A673 (cell line): ENCODE measurements at regions not wholly inside any gene's neighbourhood (a gene's known extent, or its start where the extent isn't known, plus 50 kb on each side); places are given as distances from the start of the nearest gene placed in this dataset.

ENCODE experiments used
- BruUV-seq: library from RNA; stranded (reverse); fragments of 400-500 nt; replicated peaks from 2 replicates; lab custom pipeline; 2021; lab: Mats Ljungman, UMichigan
- CTCF ChIA-PET: fragments of 300-600 bp; sonication (Branson Sonifier 250); formaldehyde crosslinking; loops from one replicate; lab custom pipeline; 2022; ENCODE audit warnings: antibody characterized with exemption; lab: Charles Lee
- POLR2A ChIA-PET: fragments of 300-600 bp; sonication (Branson Sonifier 250); formaldehyde crosslinking; loops from one replicate; lab custom pipeline; 2022; ENCODE audit warnings: antibody characterized with exemption; ENCODE audit not compliant: low non-redundant PET; lab: Charles Lee
- DNase-seq: peaks from one replicate; pipeline ENCODE4 v3.0.0-alpha.2; 2015; ENCODE audit warnings: low spot score
- H3K27ac ChIP-seq: fragments of 200-600 bp; sonication (generic); 2 replicates; pipeline ENCODE4 v1.5.1; 2016; ENCODE audit warnings: mixed run types, low read depth, mild to moderate bottlenecking, mixed read lengths, antibody characterized with exemption, low read length; ENCODE audit not compliant: poor library complexity, severe bottlenecking
- H3K27me3 ChIP-seq: fragments of 200-600 bp; sonication (generic); replicated peaks from 2 replicates; pipeline ENCODE4 v1.6.1; 2017; ENCODE audit warnings: mixed run types, low read depth, mild to moderate bottlenecking, mixed read lengths, antibody characterized with exemption, low read length; ENCODE audit not compliant: insufficient read depth, poor library complexity
- H3K36me3 ChIP-seq: fragments of 200-600 bp; sonication (generic); 2 replicates; pipeline ENCODE4 v1.6.1; 2016; ENCODE audit warnings: mixed run types, mild to moderate bottlenecking, mixed read lengths, antibody characterized with exemption, low read length; ENCODE audit not compliant: insufficient read depth, poor library complexity, severe bottlenecking
- H3K4me1 ChIP-seq: fragments of 200-600 bp; sonication (generic); 2 replicates; pipeline ENCODE4 v1.6.1; 2017; ENCODE audit warnings: mixed run types, mild to moderate bottlenecking, mixed read lengths, antibody characterized with exemption, low read length; ENCODE audit not compliant: insufficient read depth, poor library complexity, severe bottlenecking
- H3K4me3 ChIP-seq: fragments of 200-600 bp; sonication (generic); 2 replicates; pipeline ENCODE4 v1.5.1; 2016; ENCODE audit warnings: low read depth, mixed run types, mild to moderate bottlenecking, mixed read lengths, low read length; ENCODE audit not compliant: poor library complexity, severe bottlenecking
- H3K9me3 ChIP-seq: fragments of 200-600 bp; sonication (generic); 2 replicates; pipeline ENCODE4 v1.6.1; 2016; ENCODE audit warnings: mixed run types, low read depth, mild to moderate bottlenecking, mixed read lengths, antibody characterized with exemption, low read length; ENCODE audit not compliant: poor library complexity, severe bottlenecking
- EZH2 ChIP-seq: fragments of 200-600 bp; sonication (generic); IDR thresholded peaks from 2 replicates; pipeline ENCODE4 v1.6.1; 2017; ENCODE audit warnings: borderline replicate concordance, low read depth, mild to moderate bottlenecking, mixed read lengths, antibody characterized with exemption, low read length; ENCODE audit not compliant: poor library complexity, severe bottlenecking
- intact Hi-C: fragments of 100-400 bp; cut with micrococcal nuclease; formaldehyde crosslinking; loops from one replicate; pipeline ENCODE4 v1.10.0; 2022; ENCODE audit not compliant: unreplicated experiment
- TF ChIP-seq, protein P1 (sequence below): fragments of 300-800, 200-600 bp; sonication (generic); conservative IDR thresholded peaks from 2 replicates; pipeline ENCODE4 v1.5.1; 2017; ENCODE audit warnings: low read depth, mild to moderate bottlenecking, antibody characterized with exemption, low read length, moderate library complexity, mixed read lengths

DNA sequence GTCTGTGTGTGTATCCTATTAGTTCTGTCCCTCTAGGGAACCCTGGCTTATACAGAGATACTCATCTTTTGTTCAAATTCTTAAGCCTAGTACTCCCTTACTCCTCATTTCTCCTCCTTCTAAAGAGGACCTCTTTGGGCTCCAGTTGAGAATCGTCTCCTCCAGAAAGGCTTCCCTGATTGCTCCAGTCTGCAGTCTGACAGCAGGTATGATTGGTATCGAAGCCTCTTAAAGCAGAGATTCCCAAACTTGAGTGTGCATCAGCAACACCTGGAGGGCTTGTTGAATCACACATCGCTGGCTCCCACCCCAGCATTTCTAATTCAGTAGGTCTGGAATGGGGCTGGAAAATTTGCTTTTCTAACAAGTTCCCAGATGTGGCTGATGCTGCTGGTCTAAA, 60.9 kb upstream of the NMNAT3 start:
- H3K27ac ChIP-seq = no peak overlapping the region
- H3K4me1 ChIP-seq = no peaks in the 10 kb centered on the region
- BruUV-seq = no TSS peak
- no peaks in the 10 kb centered on the region for H3K9me3 ChIP-seq
- H3K36me3 ChIP-seq = no peaks in the 10 kb centered on the region
- no peak for DNase-seq
- POLR2A ChIA-PET = no interaction called here
- no peaks in the 10 kb centered on the region for H3K27me3 ChIP-seq
- TF ChIP-seq EZH2 = no peak
- TF ChIP-seq, protein P1, sequence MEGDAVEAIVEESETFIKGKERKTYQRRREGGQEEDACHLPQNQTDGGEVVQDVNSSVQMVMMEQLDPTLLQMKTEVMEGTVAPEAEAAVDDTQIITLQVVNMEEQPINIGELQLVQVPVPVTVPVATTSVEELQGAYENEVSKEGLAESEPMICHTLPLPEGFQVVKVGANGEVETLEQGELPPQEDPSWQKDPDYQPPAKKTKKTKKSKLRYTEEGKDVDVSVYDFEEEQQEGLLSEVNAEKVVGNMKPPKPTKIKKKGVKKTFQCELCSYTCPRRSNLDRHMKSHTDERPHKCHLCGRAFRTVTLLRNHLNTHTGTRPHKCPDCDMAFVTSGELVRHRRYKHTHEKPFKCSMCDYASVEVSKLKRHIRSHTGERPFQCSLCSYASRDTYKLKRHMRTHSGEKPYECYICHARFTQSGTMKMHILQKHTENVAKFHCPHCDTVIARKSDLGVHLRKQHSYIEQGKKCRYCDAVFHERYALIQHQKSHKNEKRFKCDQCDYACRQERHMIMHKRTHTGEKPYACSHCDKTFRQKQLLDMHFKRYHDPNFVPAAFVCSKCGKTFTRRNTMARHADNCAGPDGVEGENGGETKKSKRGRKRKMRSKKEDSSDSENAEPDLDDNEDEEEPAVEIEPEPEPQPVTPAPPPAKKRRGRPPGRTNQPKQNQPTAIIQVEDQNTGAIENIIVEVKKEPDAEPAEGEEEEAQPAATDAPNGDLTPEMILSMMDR = no peak
- no peak overlapping the region for H3K4me3 ChIP-seq
- CTCF ChIA-PET = no interaction called here
- intact Hi-C loops = no loop called here

DNA sequence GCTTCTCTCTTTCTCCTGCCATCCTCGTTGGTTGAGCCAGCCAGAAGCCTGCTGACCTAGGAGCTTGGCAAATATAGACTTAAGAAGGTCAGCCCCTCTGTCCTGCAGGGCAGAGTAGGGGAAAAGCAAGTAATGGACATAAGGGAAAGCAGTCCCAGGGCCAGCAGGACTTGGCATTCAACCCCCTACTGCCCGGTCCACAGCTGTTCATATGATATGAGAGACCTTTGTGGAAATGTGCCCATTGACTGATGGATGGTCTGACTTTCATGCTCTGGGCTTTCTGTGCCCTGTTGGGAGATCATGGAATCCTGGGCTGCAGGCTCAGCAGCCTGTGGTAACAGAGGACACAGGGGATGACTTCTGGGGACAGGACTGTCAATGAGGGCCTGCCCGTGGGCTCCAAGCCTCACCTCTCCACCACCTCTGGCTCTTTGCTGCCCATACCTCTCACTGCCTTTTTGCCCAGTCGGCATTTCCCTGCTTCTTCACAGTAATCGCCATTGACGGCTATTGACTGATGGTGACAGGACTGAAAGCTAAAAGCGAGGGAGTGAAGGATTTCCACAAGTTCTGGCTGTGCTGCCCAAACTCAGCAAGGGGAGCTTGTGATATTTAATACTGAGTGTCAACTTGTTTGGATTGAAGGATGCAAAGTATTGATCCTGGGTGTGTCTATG, 60.0 kb upstream of the NMNAT3 start:
- Histone ChIP-seq H3K36me3 (no peaks in the 10 kb centered on the region), H3K27ac (no peak overlapping the region), H3K4me3 (no peak overlapping the region), H3K4me1 (no peaks in the 10 kb centered on the region), H3K27me3 (no peaks in the 10 kb centered on the region), H3K9me3 (no peaks in the 10 kb centered on the region)
- ChIA-PET POLR2A (no interaction called here), CTCF (no interaction called here)
- BruUV-seq = no TSS peak
- no peak for DNase-seq
- TF ChIP-seq EZH2 = no peak
- TF ChIP-seq, protein P1 = no peak
- intact Hi-C loops = no loop called here

DNA sequence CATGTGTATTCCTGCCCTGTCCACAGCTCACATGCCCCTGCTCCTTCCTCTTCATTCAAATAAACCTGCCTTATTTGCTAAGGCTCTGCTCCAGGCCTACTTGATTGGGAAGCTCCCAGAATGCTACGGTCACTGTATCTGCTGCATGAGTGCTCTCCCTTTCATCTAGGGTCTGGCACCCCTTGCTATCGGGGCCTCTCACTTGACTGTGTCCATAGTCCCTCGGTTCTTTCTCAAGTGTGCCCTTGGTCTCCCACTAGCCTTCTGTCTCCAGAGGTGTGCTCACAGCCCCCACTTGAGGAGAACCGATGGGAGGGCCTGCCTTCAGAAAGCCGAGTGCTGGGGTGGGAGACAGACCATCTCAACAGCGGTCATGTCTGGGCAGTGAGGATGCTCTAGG, 57.4 kb upstream of the NMNAT3 start:
- Histone ChIP-seq H3K36me3 (no peaks in the 10 kb centered on the region), H3K9me3 (no peaks in the 10 kb centered on the region), H3K4me1 (no peaks in the 10 kb centered on the region), H3K4me3 (no peak overlapping the region), H3K27ac (no peak overlapping the region), H3K27me3 (no peaks in the 10 kb centered on the region)
- intact Hi-C loops = no loop called here
- DNase-seq = no peak
- CTCF ChIA-PET = no interaction called here
- POLR2A ChIA-PET = no interaction called here
- TF ChIP-seq, protein P1 = no peak
- no peak for TF ChIP-seq EZH2
- no TSS peak for BruUV-seq
